SK-N-SH (cell line): ENCODE measurements at regions not wholly inside any gene's neighbourhood (a gene's known extent, or its start where the extent isn't known, plus 50 kb on each side); places are given as distances from the start of the nearest gene placed in this dataset.

Experiments used
- CTCF ChIA-PET: fragments of 300-600, 350-600 bp; formaldehyde crosslinking; extraction: SDS; loops from one replicate; lab custom pipeline; 2021; lab: Yijun Ruan, JAX
- POLR2A ChIA-PET: fragments of 350-600 bp; sonication (Branson Sonifier 250); formaldehyde crosslinking; extraction: SDS; loops from one replicate; lab custom pipeline; 2020; ENCODE audit warnings: antibody characterized with exemption, inconsistent platforms; lab: Yijun Ruan, JAX
- DNase-seq: peaks from one replicate; pipeline ENCODE4 v3.0.0; 2012
- H2AFZ ChIP-seq: fragments of 200-600 bp; sonication (generic); 2 replicates; pipeline ENCODE4 v1.8.1; 2016; ENCODE audit warnings: antibody characterized with exemption, mild to moderate bottlenecking, low read depth
- H3F3A ChIP-seq: fragments of 200-600 bp; sonication (generic); replicated peaks from 2 replicates; pipeline ENCODE3; 2016; ENCODE audit warnings: antibody characterized with exemption, mild to moderate bottlenecking; ENCODE audit not compliant: insufficient read depth
- H3K27ac ChIP-seq, 2 experiments: fragments of 200-500 bp in 1 of 2; fragments of 200-600 bp in 1 of 2; sonication (Bioruptor generic) in 1 of 2; sonication (generic), shearing (Covaris generic) in 1 of 2; 2 replicates each; pipeline versions ENCODE4 v1.5.1 to v1.6.1; 2014 to 2016; ENCODE audit warnings: low read depth in 2 of 2, inconsistent platforms in 1 of 2, low read length in 1 of 2, mild to moderate bottlenecking in 1 of 2, mixed read lengths in 1 of 2
- H3K27me3 ChIP-seq: fragments of 200-600 bp; sonication (generic), shearing (Covaris generic); 2 replicates; pipeline ENCODE4 v1.6.1; 2016; ENCODE audit warnings: mixed run types; ENCODE audit not compliant: insufficient read depth
- H3K36me3 ChIP-seq, 2 experiments: fragments of 200-500 bp in 1 of 2; fragments of 200-600 bp in 1 of 2; sonication (Bioruptor generic) in 1 of 2; sonication (generic) in 1 of 2; replicated peaks in 1 of 2; 2 replicates each; pipeline versions ENCODE3 to v1.5.1; 2014 to 2016; ENCODE audit warnings: low read length in 1 of 2, mild to moderate bottlenecking in 1 of 2; ENCODE audit not compliant: insufficient read depth in 2 of 2, control insufficient read depth in 1 of 2
- H3K4me1 ChIP-seq, 2 experiments: fragments of 200-500 bp in 1 of 2; fragments of 200-600 bp in 1 of 2; sonication (Bioruptor generic) in 1 of 2; sonication (generic), shearing (Covaris generic) in 1 of 2; 2 replicates each; pipeline versions ENCODE4 v1.5.1 to v1.6.1; 2014 to 2016; ENCODE audit warnings: low read depth in 1 of 2, low read length in 1 of 2, mixed run types in 1 of 2; ENCODE audit not compliant: insufficient read depth in 2 of 2, control insufficient read depth in 1 of 2
- H3K4me2 ChIP-seq: fragments of 200-600 bp; sonication (generic), shearing (Covaris generic); 2 replicates; pipeline ENCODE4 v1.6.1; 2017; ENCODE audit warnings: mixed run types
- H3K4me3 ChIP-seq, 2 experiments: fragments of 200-500 bp in 1 of 2; fragments of 200-600 bp in 1 of 2; sonication (Bioruptor generic) in 1 of 2; sonication (generic), shearing (Covaris generic) in 1 of 2; 2 replicates each; pipeline versions ENCODE4 v1.5.1 to v1.8.1; 2014 to 2016; ENCODE audit warnings: low read depth in 2 of 2, inconsistent platforms in 1 of 2, low read length in 1 of 2, mild to moderate bottlenecking in 1 of 2, mixed read lengths in 1 of 2, moderate library complexity in 1 of 2
- H3K79me2 ChIP-seq: fragments of 200-600 bp; sonication (generic); 2 replicates; pipeline ENCODE4 v1.8.1; 2017; ENCODE audit warnings: mild to moderate bottlenecking; ENCODE audit not compliant: insufficient read depth
- H3K9ac ChIP-seq: fragments of 200-600 bp; sonication (generic); 2 replicates; pipeline ENCODE4 v1.6.1; 2017; ENCODE audit warnings: mixed run types
- H3K9me2 ChIP-seq: fragments of 200-600 bp; sonication (generic); 2 replicates; pipeline ENCODE4 v1.6.1; 2017; ENCODE audit warnings: mixed run types
- H3K9me3 ChIP-seq: fragments of 200-600 bp; sonication (generic); 2 replicates; pipeline ENCODE4 v1.6.1; 2017; ENCODE audit warnings: mixed run types, mild to moderate bottlenecking, moderate library complexity
- H4K20me1 ChIP-seq: fragments of 200-600 bp; sonication (generic); 2 replicates; pipeline ENCODE4 v1.6.1; 2017; ENCODE audit warnings: mild to moderate bottlenecking, mixed run types; ENCODE audit not compliant: insufficient read depth
- CHD2 ChIP-seq: fragments of 150-350 bp; IDR thresholded peaks from 2 replicates; pipeline ENCODE4 v1.6.1; 2018; ENCODE audit warnings: low read length; ENCODE audit not compliant: partially characterized antibody
- EP300 ChIP-seq, 2 experiments: IDR thresholded peaks; 2 replicates each; pipeline versions ENCODE4 v1.4.0 to v1.6.1; 2012; ENCODE audit warnings: borderline replicate concordance in 1 of 2, low read depth in 1 of 2, low read length in 1 of 2
- EZH2phosphoT487 ChIP-seq: fragments of 200-600 bp; sonication (generic); IDR thresholded peaks from 2 replicates; pipeline ENCODE4 v1.6.1; 2017; ENCODE audit warnings: low read depth, mixed run types, mild to moderate bottlenecking, antibody characterized with exemption, moderate library complexity, borderline replicate concordance
- FOSL2 ChIP-seq: IDR thresholded peaks from 2 replicates; pipeline ENCODE4 v1.4.0; 2012; ENCODE audit warnings: low read depth, mild to moderate bottlenecking, moderate library complexity, borderline replicate concordance
- GATA2 ChIP-seq: sonication (generic); formaldehyde crosslinking; IDR thresholded peaks from 2 replicates; pipeline ENCODE4 v1.5.0; 2020; ENCODE audit warnings: mild to moderate bottlenecking, missing genetic modification reagents
- JUND ChIP-seq: IDR thresholded peaks from 2 replicates; pipeline ENCODE4 v1.4.0; 2012
- MAX ChIP-seq: IDR thresholded peaks from 2 replicates; pipeline ENCODE4 v1.4.0; 2012; ENCODE audit warnings: low read depth
- MEF2A ChIP-seq: IDR thresholded peaks from 2 replicates; pipeline ENCODE4 v1.4.0; 2012; ENCODE audit warnings: low read depth, borderline replicate concordance
- MXI1 ChIP-seq: IDR thresholded peaks from 2 replicates; pipeline ENCODE4 v1.6.1; 2012; ENCODE audit warnings: mild to moderate bottlenecking, low read depth, low read length, improper control_type of control experiment
- NFIC ChIP-seq: IDR thresholded peaks from 2 replicates; pipeline ENCODE4 v1.4.0; 2012; ENCODE audit warnings: borderline replicate concordance
- RAD21 ChIP-seq: IDR thresholded peaks from 2 replicates; pipeline ENCODE4 v1.6.1; 2012; ENCODE audit warnings: mild to moderate bottlenecking, low read length
- RCOR1 ChIP-seq: fragments of 150-350 bp; IDR thresholded peaks from 2 replicates; pipeline ENCODE4 v1.6.1; 2017; ENCODE audit warnings: antibody characterized with exemption, low read length
- REST ChIP-seq: IDR thresholded peaks from 2 replicates; pipeline ENCODE4 v1.6.1; 2012; ENCODE audit warnings: mild to moderate bottlenecking, low read depth, low read length, moderate library complexity
- RXRA ChIP-seq: IDR thresholded peaks from 2 replicates; pipeline ENCODE4 v1.4.0; 2012; ENCODE audit warnings: low read depth, mild to moderate bottlenecking, borderline replicate concordance
- SIN3A ChIP-seq: IDR thresholded peaks from 2 replicates; pipeline ENCODE4 v1.6.1; 2012; ENCODE audit warnings: low read depth, mild to moderate bottlenecking, low read length, moderate library complexity, borderline replicate concordance
- SMC3 ChIP-seq: IDR thresholded peaks from 2 replicates; pipeline ENCODE4 v1.6.1; 2012; ENCODE audit warnings: low read depth, low read length, improper control_type of control experiment
- USF2 ChIP-seq: fragments of 150-350 bp; IDR thresholded peaks from 2 replicates; pipeline ENCODE4 v1.6.1; 2017; ENCODE audit warnings: antibody characterized with exemption, low read length, low read depth, borderline replicate concordance
- WGBS: methylation state at CpG from one replicate; pipeline ENCODE4 v1.1.6; 2017; ENCODE audit warnings: low lambda C conversion rate; 5-methylcytosine and 5-hydroxymethylcytosine counted together

- TF ChIP-seq SMC3 (peak; percentile 81), EZH2phosphoT487 (no peak)
These were observed 420.2 kb upstream of the CHST9 start (continued) for GRCh38 chr18:27605107-27605834.

DNA sequence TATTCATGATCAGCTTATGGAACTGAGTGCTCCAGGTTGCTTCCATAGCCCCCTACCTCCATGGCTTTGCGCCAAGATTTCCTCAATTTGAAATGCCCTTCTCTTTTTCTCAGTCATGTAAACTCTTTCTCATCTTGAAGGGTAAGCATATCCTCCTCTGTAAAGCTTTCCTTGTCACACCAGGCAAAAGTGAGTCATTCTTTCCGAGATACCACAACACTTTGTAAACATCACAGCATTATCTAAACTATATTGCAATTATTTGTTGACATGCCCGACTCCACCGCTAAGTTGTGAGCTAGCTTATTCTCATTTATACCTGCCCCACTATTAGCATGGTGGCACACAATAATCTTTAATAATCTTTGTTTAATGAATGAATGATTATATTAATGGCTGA is 419.5 kb upstream of the CHST9 start:
- 61% methylated on average over 4 of the region's 4 CpGs for WGBS
- H2AFZ ChIP-seq, result no peak overlapping the region
- H3K9me3 ChIP-seq, result no peaks in the 10 kb centered on the region
- H3K27ac ChIP-seq, result peak overlapping the region in 1 of 2 experiments; percentile 58; a peak in 1 of 4 replicates
- H3K9ac ChIP-seq, result no peak overlapping the region
- H3K4me3 ChIP-seq, result no peak overlapping the region
- CTCF ChIA-PET, result interaction anchor here (0.6 to 3.8 kb wide), 34 partner anchors 8 to 1583 kb away, joined by 3 to 20 read pairs (median 4); partner anchors contain the start of gene CDH2
- TF ChIP-seq EP300 (IDR thresholded peaks at IDR 0.05; ENCODE audit: borderline replicate concordance in 1 of 2, low read depth in 1 of 2, low read length in 1 of 2), result no peak
- TF ChIP-seq MXI1, result no peak
- TF ChIP-seq FOSL2, result no peak
- TF ChIP-seq RCOR1, result no peak
- no peak for TF ChIP-seq REST
- no peak for TF ChIP-seq SIN3A
- TF ChIP-seq EZH2phosphoT487, result no peak
- TF ChIP-seq CHD2, result no peak
- no peak for TF ChIP-seq JUND
- no peak for TF ChIP-seq MEF2A
- TF ChIP-seq RAD21, result no peak
- TF ChIP-seq RXRA, result no peak
- no peak for TF ChIP-seq USF2
- no peak for TF ChIP-seq NFIC
- TF ChIP-seq MAX, result no peak
- no peak for TF ChIP-seq GATA2 (CRISPR knock-in tag)
- peaks cover 0 to 7% of the 10 kb centered on the region in 2 experiments; a peak in 2 of 4 replicates for H3K4me1 ChIP-seq
- H3K27me3 ChIP-seq, result no peaks in the 10 kb centered on the region
- H3K79me2 ChIP-seq, result no peaks in the 10 kb centered on the region
- H3K4me2 ChIP-seq, result no peak overlapping the region
- no peaks in the 10 kb centered on the region for H4K20me1 ChIP-seq
- POLR2A ChIA-PET, result interaction anchor here (0.6 to 0.7 kb wide), 2 partner anchors 1086 to 1150 kb away, joined by 3 read pairs; no protein-coding TSS in a partner anchor
- no peak for DNase-seq
- no peaks in the 10 kb centered on the region for H3K36me3 ChIP-seq
- no peaks in the 10 kb centered on the region for H3K9me2 ChIP-seq
- no peaks in the 10 kb centered on the region for H3F3A ChIP-seq
